ENCODE measurements at regions not wholly inside any gene's neighbourhood (a gene's known extent, or its start where the extent isn't known, plus 50 kb on each side); places are given as distances from the start of the nearest gene placed in this dataset.
"Not testable (repeated sequence)": the region's sequence is repeated elsewhere in the genome, so short reads cannot be mapped to it uniquely, and the experiment has no call there.

DNA sequence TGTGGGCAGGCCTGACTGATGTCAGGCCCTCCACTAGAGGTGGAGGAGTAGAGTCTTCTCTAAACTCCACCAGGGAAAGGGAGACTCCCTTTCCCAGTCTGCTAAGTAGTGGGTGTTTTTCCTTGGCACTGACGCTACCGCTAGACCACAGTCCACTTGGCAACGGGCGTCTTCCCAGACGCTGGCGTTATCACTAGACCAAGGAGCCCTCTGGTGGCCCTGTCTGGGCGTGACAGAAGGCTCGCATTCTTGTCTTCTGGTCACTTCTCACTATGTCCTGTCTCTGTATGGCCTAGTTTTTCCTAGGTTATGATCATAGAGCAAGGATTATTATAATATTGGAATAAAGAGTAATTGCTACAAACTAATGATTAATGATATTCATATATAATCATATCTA is 252.1 kb downstream of the TRIML1 start:
- BruUV-seq (replicated peaks); CTCF ChIA-PET; intact Hi-C loops (cut with micrococcal nuclease); H3K79me2 ChIP-seq (ENCODE audit: insufficient read depth, low read length); POLR2A ChIA-PET; H3K4me2 ChIP-seq (ENCODE audit: low read length); H3K9ac ChIP-seq (ENCODE audit: low read length); RAD21 ChIA-PET (ENCODE audit: low non-redundant PET in 1 of 2, low total read pairs in 2 of 2, uncharacterized antibody in 2 of 2, unreplicated experiment in 2 of 2); H3K9me2 ChIP-seq (ENCODE audit: insufficient read depth); H3K27me3 ChIP-seq (ENCODE audit: insufficient read depth, low read length); H3K36me3 ChIP-seq (ENCODE audit: control insufficient read depth in 1 of 2, insufficient read depth in 2 of 2, low read length in 2 of 2); DNase-seq (ENCODE audit: low read depth, low spot score); H3K4me3 ChIP-seq (replicated peaks in 1 of 2; ENCODE audit: low read depth in 1 of 2, low read length in 2 of 2); H3K4me1 ChIP-seq (ENCODE audit: control insufficient read depth in 1 of 2, insufficient read depth in 2 of 2, low read length in 2 of 2); H3K9me3 ChIP-seq (ENCODE audit: control insufficient read depth in 1 of 2, insufficient read depth in 1 of 2, low read depth in 1 of 2, low read length in 2 of 2); ATAC-seq; H4K20me1 ChIP-seq (ENCODE audit: insufficient read depth); H2AFZ ChIP-seq (ENCODE audit: low read depth, low read length, poor library complexity, severe bottlenecking); H3K27ac ChIP-seq (ENCODE audit: low read depth, low read length): not testable (repeated sequence)
- TF ChIP-seq RAD21 (IDR thresholded peaks at IDR 0.05; ENCODE audit: low read depth): peak; percentile 41
- TF ChIP-seq, protein P1, sequence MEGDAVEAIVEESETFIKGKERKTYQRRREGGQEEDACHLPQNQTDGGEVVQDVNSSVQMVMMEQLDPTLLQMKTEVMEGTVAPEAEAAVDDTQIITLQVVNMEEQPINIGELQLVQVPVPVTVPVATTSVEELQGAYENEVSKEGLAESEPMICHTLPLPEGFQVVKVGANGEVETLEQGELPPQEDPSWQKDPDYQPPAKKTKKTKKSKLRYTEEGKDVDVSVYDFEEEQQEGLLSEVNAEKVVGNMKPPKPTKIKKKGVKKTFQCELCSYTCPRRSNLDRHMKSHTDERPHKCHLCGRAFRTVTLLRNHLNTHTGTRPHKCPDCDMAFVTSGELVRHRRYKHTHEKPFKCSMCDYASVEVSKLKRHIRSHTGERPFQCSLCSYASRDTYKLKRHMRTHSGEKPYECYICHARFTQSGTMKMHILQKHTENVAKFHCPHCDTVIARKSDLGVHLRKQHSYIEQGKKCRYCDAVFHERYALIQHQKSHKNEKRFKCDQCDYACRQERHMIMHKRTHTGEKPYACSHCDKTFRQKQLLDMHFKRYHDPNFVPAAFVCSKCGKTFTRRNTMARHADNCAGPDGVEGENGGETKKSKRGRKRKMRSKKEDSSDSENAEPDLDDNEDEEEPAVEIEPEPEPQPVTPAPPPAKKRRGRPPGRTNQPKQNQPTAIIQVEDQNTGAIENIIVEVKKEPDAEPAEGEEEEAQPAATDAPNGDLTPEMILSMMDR (IDR thresholded peaks at IDR 0.05 in 2 of 3, conservative IDR thresholded peaks at IDR 0.05 in 1 of 3; ENCODE audit: borderline replicate concordance in 1 of 3, insufficient read depth in 1 of 3, low read depth in 2 of 3, low read length in 2 of 3): peak in 2 of 3 experiments; percentile 22 to 29; a peak in 1 of 6 replicates

DNA sequence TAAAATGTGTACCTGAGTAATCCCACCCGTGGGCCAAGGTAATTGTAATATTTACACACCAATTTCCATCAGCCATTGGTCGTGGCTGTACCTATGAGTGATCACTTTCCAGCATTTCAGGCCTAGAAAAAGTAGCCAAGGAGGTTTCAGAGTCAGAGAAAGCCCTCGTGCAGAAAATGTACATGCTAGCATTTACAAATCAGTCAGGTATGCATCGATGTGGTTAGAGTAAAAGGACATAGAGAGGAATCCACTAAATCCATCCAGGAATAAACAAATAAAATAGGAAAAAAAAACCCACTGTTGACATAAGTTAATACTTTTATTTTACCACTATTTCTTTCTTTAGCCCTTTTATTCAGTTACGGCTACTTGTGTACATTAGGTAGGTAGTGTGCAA is 256.8 kb downstream of the TRIML1 start:
- no TSS peak for BruUV-seq (replicated peaks)
- CTCF ChIA-PET: no interaction called here
- intact Hi-C loops (cut with micrococcal nuclease): no loop called here
- POLR2A ChIA-PET: no interaction called here
- H3K4me1 ChIP-seq (ENCODE audit: control insufficient read depth in 1 of 2, insufficient read depth in 2 of 2, low read length in 2 of 2): no peaks in the 10 kb centered on the region
- RAD21 ChIA-PET (ENCODE audit: low non-redundant PET in 1 of 2, low total read pairs in 2 of 2, uncharacterized antibody in 2 of 2, unreplicated experiment in 2 of 2): interaction anchor here in 1 of 2 experiments (0.6 kb wide), 1 partner anchor 242 kb away, joined by 3 read pairs; no protein-coding TSS in a partner anchor
- H3K27me3 ChIP-seq (ENCODE audit: insufficient read depth, low read length): no peaks in the 10 kb centered on the region
- H3K9me3 ChIP-seq (ENCODE audit: control insufficient read depth in 1 of 2, insufficient read depth in 1 of 2, low read depth in 1 of 2, low read length in 2 of 2): no peaks in the 10 kb centered on the region
- no peak for TF ChIP-seq FOSL1 (IDR thresholded peaks at IDR 0.05; ENCODE audit: low read depth)
- TF ChIP-seq TCF7L2 (IDR thresholded peaks at IDR 0.05; ENCODE audit: borderline replicate concordance, extremely low read depth, insufficient read depth, insufficient read length): no peak
- H4K20me1 ChIP-seq (ENCODE audit: insufficient read depth): no peaks in the 10 kb centered on the region
- H3K36me3 ChIP-seq (ENCODE audit: control insufficient read depth in 1 of 2, insufficient read depth in 2 of 2, low read length in 2 of 2): no peaks in the 10 kb centered on the region
- no peak overlapping the region for H3K4me2 ChIP-seq (ENCODE audit: low read length)
- H3K9ac ChIP-seq (ENCODE audit: low read length): no peak overlapping the region
- no peaks in the 10 kb centered on the region for H3K9me2 ChIP-seq (ENCODE audit: insufficient read depth)
- H2AFZ ChIP-seq (ENCODE audit: low read depth, low read length, poor library complexity, severe bottlenecking): no peak overlapping the region
- H3K79me2 ChIP-seq (ENCODE audit: insufficient read depth, low read length): no peaks in the 10 kb centered on the region
- ATAC-seq (no peak), DNase-seq (ENCODE audit: low read depth, low spot score) (no peak)
- H3K27ac ChIP-seq (ENCODE audit: low read depth, low read length): no peak overlapping the region
- no peak overlapping the region for H3K4me3 ChIP-seq (replicated peaks in 1 of 2; ENCODE audit: low read depth in 1 of 2, low read length in 2 of 2)
